Skeletal muscle tissue (tissue), 3 donors: ENCODE measurements at regions not wholly inside any gene's neighbourhood (a gene's known extent, or its start where the extent isn't known, plus 50 kb on each side); places are given as distances from the start of the nearest gene placed in this dataset.
"Not testable (repeated sequence)": the region's sequence is repeated elsewhere in the genome, so short reads cannot be mapped to it uniquely, and the experiment has no call there.

Experiments
- H3K27ac ChIP-seq: one replicate; pipeline ENCODE4 v1.7.0; 2013; ENCODE audit warnings: mild to moderate bottlenecking, low read depth, low read length, inconsistent platforms
- H3K27me3 ChIP-seq, 3 donors: one replicate each; pipeline ENCODE4 v1.7.0; 2013; ENCODE audit warnings: low read length in 3 of 3; ENCODE audit not compliant: control insufficient read depth in 3 of 3, insufficient read depth in 3 of 3
- H3K36me3 ChIP-seq, 3 donors: one replicate each; pipeline ENCODE4 v1.7.0; 2013; ENCODE audit warnings: low read length in 3 of 3; ENCODE audit not compliant: control insufficient read depth in 3 of 3, insufficient read depth in 3 of 3
- H3K4me1 ChIP-seq, 3 donors: one replicate each; pipeline ENCODE4 v1.7.0; 2013; ENCODE audit warnings: low read length in 3 of 3, mild to moderate bottlenecking in 3 of 3; ENCODE audit not compliant: control insufficient read depth in 3 of 3, insufficient read depth in 3 of 3
- H3K4me3 ChIP-seq, 3 donors: one replicate each; pipeline ENCODE4 v1.7.0; 2013; ENCODE audit warnings: low read length in 3 of 3
- H3K9ac ChIP-seq, 3 donors: one replicate each; pipeline ENCODE4 v1.7.0; 2013; ENCODE audit warnings: low read length in 3 of 3, mild to moderate bottlenecking in 3 of 3, moderate library complexity in 2 of 3, low read depth in 1 of 3
- H3K9me3 ChIP-seq, 3 donors: one replicate each; pipeline ENCODE4 v1.7.0; 2013; ENCODE audit warnings: low read length in 3 of 3; ENCODE audit not compliant: control insufficient read depth in 3 of 3
- donor health status: Osteomylitis.

DNA sequence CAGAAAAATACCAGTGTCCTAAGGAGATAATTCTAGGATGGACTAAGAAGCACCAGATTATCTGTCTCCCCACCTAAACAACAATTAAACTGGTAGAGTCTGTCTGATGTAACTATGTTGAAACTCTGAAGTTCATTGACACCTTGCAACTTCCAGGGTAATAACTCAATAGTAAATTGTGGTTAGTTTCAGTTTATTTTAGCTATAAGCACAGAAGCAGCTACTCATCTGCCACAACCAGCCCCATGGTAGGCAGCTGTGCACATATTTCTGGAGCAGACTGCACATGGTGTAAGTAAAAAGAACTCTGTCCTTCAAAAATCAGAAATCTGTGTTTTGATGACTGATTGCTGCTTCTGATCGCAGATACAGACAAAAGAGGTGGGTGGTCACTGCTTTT, 852.1 kb downstream of the CDH11 start:
- H3K27ac ChIP-seq: no peak overlapping the region
- H3K4me3 ChIP-seq: no peak overlapping the region
- H3K27me3 ChIP-seq: no peaks in the 10 kb centered on the region
- H3K9me3 ChIP-seq: peaks cover 0 to 2% (median 0%) of the 10 kb centered on the region in 3 donors
- H3K36me3 ChIP-seq: no peaks in the 10 kb centered on the region
- no peaks in the 10 kb centered on the region for H3K4me1 ChIP-seq
- H3K9ac ChIP-seq: no peak overlapping the region

DNA sequence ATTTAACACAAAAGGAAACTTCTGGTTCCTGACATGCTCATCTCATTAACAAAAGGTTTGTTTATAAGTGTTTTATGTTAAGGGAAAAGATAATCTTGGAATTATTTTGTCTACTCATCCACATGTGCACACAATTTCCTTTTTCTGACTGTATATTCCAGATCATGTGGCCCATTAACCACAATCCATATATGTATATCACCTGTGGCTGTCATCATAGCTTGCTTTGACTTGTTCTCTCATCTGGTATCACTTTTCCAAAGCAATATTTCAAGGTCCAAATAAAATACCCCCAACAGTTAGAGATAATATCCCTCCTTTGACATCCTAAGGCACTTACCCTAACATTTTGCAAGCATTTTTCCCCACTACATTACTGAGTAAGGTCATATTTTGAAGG, 856.1 kb downstream of the CDH11 start:
- Histone ChIP-seq H3K4me1 (no peaks in the 10 kb centered on the region), H3K36me3 (no peaks in the 10 kb centered on the region), H3K27me3 (no peaks in the 10 kb centered on the region), H3K27ac (no peak overlapping the region), H3K9me3 (peaks cover 0 to 2% (median 0%) of the 10 kb centered on the region in 3 donors), H3K4me3 (no peak overlapping the region), H3K9ac (no peak overlapping the region)

DNA sequence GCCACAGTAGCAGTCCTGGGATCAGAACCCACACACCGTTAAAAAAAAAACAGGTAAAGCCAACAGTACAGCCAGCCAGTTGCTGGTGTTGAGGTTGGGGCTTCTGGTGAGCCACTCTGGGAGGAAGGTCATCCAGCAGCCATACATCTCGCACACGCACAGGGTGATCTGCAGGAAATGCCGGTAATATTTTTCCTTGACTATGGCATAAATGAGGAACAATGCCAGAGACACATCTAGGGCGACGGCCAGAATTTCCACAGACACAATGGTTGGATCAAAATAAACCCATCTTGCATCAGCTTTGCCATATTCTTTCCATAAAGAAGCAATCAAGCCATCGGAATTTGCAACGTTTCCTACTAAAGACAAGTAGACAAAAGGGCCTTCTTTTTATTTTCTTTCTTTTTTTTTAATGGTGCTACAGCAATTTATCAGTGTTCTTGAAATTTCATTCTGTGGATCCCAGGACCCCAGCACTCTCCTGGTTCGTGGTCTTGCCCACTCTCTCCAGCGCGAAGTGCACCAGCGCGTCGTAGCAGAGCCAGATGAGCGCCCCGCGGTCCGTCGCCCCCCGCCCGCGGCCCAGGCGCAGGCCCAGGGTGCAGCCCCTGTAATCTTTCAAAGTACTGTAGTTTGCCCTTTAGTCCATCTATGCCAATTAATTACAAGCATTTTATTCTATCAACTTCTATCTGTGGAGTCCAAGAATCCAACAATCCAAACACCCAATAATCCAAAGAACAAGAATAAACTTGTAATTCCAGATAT, 861.0 kb downstream of the CDH11 start:
- H3K9ac ChIP-seq, H3K9me3 ChIP-seq, H3K4me3 ChIP-seq, H3K27me3 ChIP-seq, H3K4me1 ChIP-seq, H3K36me3 ChIP-seq, H3K27ac ChIP-seq: not testable (repeated sequence)

DNA sequence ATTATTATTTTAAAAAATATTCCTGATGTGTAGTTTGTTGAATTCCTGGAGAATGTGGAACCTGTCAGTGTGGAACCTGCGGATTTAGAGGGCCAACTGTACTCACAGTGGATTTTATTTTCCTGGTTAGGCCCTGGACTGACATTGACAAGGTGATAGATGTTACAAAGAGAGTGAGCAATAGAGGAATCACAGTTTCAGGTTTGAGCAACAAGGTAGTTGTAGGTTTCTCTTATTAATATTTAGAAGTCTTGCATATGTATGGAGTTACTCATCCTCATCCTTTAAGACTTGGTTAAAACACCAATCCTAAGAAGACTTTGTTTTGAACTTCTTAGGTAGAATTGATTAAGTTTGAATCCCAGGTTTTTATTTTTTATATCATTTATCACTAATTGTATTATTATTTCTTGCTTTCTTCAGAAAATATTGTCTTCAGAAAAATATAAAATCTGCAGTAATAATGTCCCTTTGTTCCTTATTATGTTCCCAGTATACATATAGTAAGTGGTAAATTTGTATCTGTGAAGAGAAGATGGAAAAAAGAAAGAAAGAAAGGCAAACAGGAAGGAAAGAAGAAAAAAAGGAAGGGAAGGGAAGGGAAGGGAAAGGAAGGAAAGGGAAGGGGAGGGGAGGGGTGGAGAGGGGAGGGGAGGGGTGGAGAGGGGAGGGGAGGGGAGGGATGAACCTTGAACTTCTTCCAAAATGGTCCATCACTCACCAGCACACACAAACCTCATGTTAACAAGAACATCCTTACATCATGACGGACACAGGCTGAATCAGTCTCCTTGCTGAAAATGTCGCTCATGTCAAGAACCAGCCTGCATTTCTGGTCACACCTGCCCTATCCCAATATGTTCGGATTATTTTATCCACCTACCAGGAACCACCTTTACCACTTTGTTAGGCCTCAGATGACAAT, 867.2 kb downstream of the CDH11 start:
- Histone ChIP-seq H3K9ac (no peak overlapping the region), H3K27me3 (no peaks in the 10 kb centered on the region), H3K9me3 (no peaks in the 10 kb centered on the region), H3K36me3 (no peaks in the 10 kb centered on the region), H3K27ac (no peak overlapping the region), H3K4me1 (peaks cover 0 to 8% (median 3%) of the 10 kb centered on the region in 3 donors), H3K4me3 (no peak overlapping the region)

DNA sequence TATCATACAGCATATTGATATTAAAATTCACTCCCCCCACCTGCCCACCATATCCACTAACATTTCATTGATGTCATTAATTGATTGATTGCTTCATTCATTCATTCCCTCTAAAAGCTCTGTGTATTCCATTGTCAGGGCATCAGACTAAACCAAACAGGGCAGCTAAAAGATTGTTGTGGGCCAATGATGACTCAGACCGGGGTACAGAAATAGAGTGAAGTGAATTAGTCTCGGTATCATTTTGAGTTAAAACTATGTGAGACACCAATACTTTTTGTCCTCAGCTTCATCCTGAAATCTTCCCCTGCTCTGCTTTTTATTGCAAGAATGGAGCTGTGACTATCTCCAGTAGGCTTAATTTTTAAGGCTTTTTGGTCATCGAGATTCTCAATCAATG, 868.3 kb downstream of the CDH11 start:
- Histone ChIP-seq H3K4me1 (peaks cover 0 to 8% (median 3%) of the 10 kb centered on the region in 3 donors), H3K27ac (no peak overlapping the region), H3K4me3 (no peak overlapping the region), H3K9me3 (no peaks in the 10 kb centered on the region), H3K27me3 (no peaks in the 10 kb centered on the region), H3K36me3 (no peaks in the 10 kb centered on the region), H3K9ac (no peak overlapping the region)

DNA sequence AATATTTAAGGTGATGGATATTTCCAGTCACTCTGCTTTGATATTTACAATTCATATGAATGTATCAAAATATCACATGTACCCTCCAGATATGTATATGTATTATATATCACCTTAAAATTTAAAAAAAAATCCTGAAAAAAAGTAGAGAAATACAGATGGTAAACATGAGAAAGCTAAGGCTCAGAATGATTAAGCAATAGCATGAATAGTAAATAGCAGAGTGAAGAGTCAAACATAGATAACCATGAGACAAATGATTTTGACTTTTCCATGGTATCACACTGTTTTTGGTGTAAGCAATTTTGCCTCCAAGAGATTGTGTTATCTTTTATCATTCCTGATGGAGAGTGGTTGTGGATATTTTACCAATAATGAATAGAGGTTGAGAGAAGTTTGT, 868.8 kb downstream of the CDH11 start:
- Histone ChIP-seq H3K4me3 (no peak overlapping the region), H3K27me3 (no peaks in the 10 kb centered on the region), H3K27ac (no peak overlapping the region), H3K9ac (no peak overlapping the region), H3K9me3 (no peaks in the 10 kb centered on the region), H3K4me1 (peaks cover 0 to 8% (median 3%) of the 10 kb centered on the region in 3 donors), H3K36me3 (no peaks in the 10 kb centered on the region)

DNA sequence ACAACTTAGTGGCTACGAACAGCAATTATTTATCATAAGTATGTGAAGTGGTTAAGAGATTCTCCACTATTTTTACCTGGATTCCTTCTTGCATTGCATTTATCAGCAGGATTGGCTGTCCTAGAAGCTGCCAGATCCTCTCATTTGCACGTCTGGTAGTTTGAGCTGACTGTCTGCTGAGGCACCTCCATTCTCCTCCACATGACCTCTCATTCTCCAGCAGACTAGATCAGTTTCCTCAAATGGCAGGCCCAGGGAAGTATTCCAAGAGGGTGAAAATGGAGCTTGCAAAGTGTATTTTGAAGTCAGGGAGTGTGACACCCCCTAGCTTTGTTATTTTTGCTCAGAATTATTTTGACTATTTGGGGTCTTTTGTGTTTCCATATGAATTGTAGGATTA, 870.1 kb downstream of the CDH11 start:
- H3K36me3 ChIP-seq: no peaks in the 10 kb centered on the region
- no peaks in the 10 kb centered on the region for H3K9me3 ChIP-seq
- H3K9ac ChIP-seq: no peak overlapping the region
- no peak overlapping the region for H3K4me3 ChIP-seq
- H3K27me3 ChIP-seq: no peaks in the 10 kb centered on the region
- H3K4me1 ChIP-seq: peaks cover 0 to 8% (median 3%) of the 10 kb centered on the region in 3 donors
- H3K27ac ChIP-seq: peak overlapping the region; percentile 54

DNA sequence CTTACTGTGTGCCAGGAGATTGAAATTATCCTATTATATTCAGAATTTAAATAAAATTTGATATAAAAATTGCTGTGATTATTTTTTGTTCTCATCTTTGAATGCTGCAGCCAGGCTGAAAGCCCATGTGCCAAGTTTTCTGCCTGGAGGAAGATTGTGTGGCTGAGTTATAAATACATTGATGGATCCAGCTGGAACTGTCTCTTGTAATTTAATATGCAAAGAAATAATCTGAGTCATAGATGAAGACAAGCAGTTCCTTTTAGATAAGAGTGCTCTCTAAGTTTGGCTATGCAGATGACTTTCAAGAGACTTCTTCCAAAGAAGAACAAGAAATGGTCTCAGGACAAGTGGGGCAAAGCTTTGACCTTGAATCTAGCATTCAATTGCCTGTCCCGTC, 871.0 kb downstream of the CDH11 start:
- Histone ChIP-seq H3K27ac (peak overlapping the region; percentile 54), H3K9me3 (no peaks in the 10 kb centered on the region), H3K9ac (no peak overlapping the region), H3K4me3 (no peak overlapping the region), H3K27me3 (no peaks in the 10 kb centered on the region), H3K36me3 (no peaks in the 10 kb centered on the region), H3K4me1 (peaks cover 0 to 8% (median 3%) of the 10 kb centered on the region in 3 donors)

DNA sequence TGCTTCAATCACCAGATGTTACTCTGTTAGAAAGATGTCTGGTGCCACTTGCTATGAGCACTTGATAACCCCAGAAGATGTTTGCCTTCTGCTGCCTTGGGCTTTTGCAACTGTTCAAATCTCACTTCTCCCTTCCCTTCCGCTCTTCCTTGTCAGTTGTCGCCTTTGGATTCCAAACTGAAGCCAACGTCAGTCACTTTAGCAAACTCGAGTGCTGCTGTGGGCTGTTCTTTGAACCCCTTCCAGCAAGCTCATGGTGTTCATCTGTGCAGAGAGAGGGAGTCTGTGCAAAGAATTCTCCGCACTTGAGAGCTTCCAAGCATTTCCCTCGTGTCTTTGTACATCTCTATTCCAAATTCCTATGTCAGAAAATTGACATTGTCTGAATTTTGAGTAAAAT, 879.4 kb downstream of the CDH11 start:
- Histone ChIP-seq H3K27me3 (no peaks in the 10 kb centered on the region), H3K9me3 (peaks cover 0 to 3% (median 0%) of the 10 kb centered on the region in 3 donors), H3K4me1 (peaks cover 0 to 4% (median 4%) of the 10 kb centered on the region in 3 donors), H3K4me3 (no peak overlapping the region), H3K36me3 (no peaks in the 10 kb centered on the region), H3K9ac (no peak overlapping the region), H3K27ac (no peak overlapping the region)

DNA sequence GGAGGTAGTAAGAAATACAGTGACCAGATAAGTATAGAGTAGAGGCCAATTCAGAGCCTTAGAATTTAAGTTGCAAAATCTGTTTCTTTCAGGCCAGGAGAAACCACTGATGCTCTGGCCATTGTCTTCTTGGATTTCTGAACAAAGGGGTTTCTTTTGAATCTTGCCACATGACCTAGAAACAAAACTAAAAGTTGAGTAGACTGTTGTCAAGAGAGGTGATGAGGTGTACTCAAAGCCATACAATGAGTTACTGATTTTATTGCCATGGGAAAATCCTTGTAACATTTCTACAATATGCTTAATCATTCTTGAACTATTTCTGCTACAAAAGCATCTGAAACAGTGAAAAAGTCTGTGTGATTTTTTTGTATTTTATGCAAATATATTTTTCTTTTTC, 881.3 kb downstream of the CDH11 start:
- no peak overlapping the region for H3K9ac ChIP-seq
- no peak overlapping the region for H3K4me3 ChIP-seq
- H3K27me3 ChIP-seq: no peaks in the 10 kb centered on the region
- H3K4me1 ChIP-seq: peaks cover 2 to 13% (median 4%) of the 10 kb centered on the region in 3 donors
- H3K36me3 ChIP-seq: no peaks in the 10 kb centered on the region
- no peak overlapping the region for H3K27ac ChIP-seq
- H3K9me3 ChIP-seq: peaks cover 0 to 3% (median 0%) of the 10 kb centered on the region in 3 donors
